ENCODE measurements at regions not wholly inside any gene's neighbourhood (a gene's known extent, or its start where the extent isn't known, plus 50 kb on each side); places are given as distances from the start of the nearest gene placed in this dataset.

GRCh38 chr4:111905511-111905910, 239.7 kb upstream of the FAM241A start:
- H3K4me2 ChIP-seq (ENCODE audit: low read depth, low read length), result no peak overlapping the region
- no peak overlapping the region for H3K56ac ChIP-seq (ENCODE audit: extremely low read depth, insufficient read depth, low read length)
- in situ Hi-C loops (cut with MboI; ENCODE audit: low sequenced_read_pairs), result no loop called here
- TF ChIP-seq USF2 (IDR thresholded peaks at IDR 0.05; ENCODE audit: low read depth, low read length) (no peak), RCOR1 (IDR thresholded peaks at IDR 0.05; ENCODE audit: insufficient replicate concordance, low read length) (no peak), MXI1 (IDR thresholded peaks at IDR 0.05; ENCODE audit: borderline replicate concordance, low read depth, low read length) (no peak), CHD1 (IDR thresholded peaks at IDR 0.05; ENCODE audit: low read depth, low read length) (no peak), CEBPB (IDR thresholded peaks at IDR 0.05; ENCODE audit: low read depth, low read length) (no peak), MAFK (IDR thresholded peaks at IDR 0.05; ENCODE audit: low read depth, low read length) (no peak), ELK1 (IDR thresholded peaks at IDR 0.05; ENCODE audit: borderline replicate concordance, low read depth, low read length) (no peak), SMC3 (IDR thresholded peaks at IDR 0.05; ENCODE audit: low read depth, low read length) (no peak), MAZ (IDR thresholded peaks at IDR 0.05; ENCODE audit: borderline replicate concordance, low read depth, low read length) (no peak), CTCF (conservative IDR thresholded peaks at IDR 0.05; ENCODE audit: low read depth, low read length) (no peak), BHLHE40 (IDR thresholded peaks at IDR 0.05; ENCODE audit: low read depth, low read length) (no peak), RAD21 (IDR thresholded peaks at IDR 0.05; ENCODE audit: low read length) (no peak), POLR2A (IDR thresholded peaks at IDR 0.05; ENCODE audit: low read depth, low read length) (no peak), RFX5 (IDR thresholded peaks at IDR 0.05; ENCODE audit: low read depth, low read length) (no peak), NFE2L2 (IDR thresholded peaks at IDR 0.05; ENCODE audit: low read depth, low read length) (no peak)
- H2AFZ ChIP-seq (replicated peaks; ENCODE audit: low read length, poor library complexity), result no peak overlapping the region
- no peak overlapping the region for H2BK15ac ChIP-seq (ENCODE audit: low read depth, low read length)
- no peaks in the 10 kb centered on the region for H3K4me1 ChIP-seq (ENCODE audit: control insufficient read depth, insufficient read depth, low read length)
- H4K20me1 ChIP-seq (ENCODE audit: insufficient read depth, low read length), result no peaks in the 10 kb centered on the region
- H3K36me3 ChIP-seq (ENCODE audit: control insufficient read depth, insufficient read depth, low read length), result no peaks in the 10 kb centered on the region
- H2AK5ac ChIP-seq (ENCODE audit: low read depth, low read length), result no peak overlapping the region
- H3K23ac ChIP-seq (ENCODE audit: low read depth, low read length), result no peak overlapping the region
- H3K14ac ChIP-seq (replicated peaks; ENCODE audit: low read depth, low read length), result no peak overlapping the region
- BruUV-seq (replicated peaks), result no TSS peak
- no peaks in the 10 kb centered on the region for H3K9me3 ChIP-seq (ENCODE audit: control insufficient read depth, insufficient read depth, low read length)
- POLR2A ChIA-PET (ENCODE audit: unreplicated experiment), result no interaction called here
- DNase-seq, result no peak
- H3K27me3 ChIP-seq (ENCODE audit: control insufficient read depth, insufficient read depth, low read length), result no peaks in the 10 kb centered on the region
- no CpG with 5 or more reads among the region's 4 CpGs for WGBS, 2 experiments (ENCODE audit: extremely low coverage in 2 of 2, insufficient read length in 1 of 2)
- H4K8ac ChIP-seq (ENCODE audit: low read depth in 2 of 2, low read length in 2 of 2), result no peak overlapping the region
- dilution Hi-C loops (cut with HindIII; ENCODE audit: low sequenced_read_pairs, unreplicated experiment), result no loop called here
- H2BK20ac ChIP-seq (ENCODE audit: low read depth, low read length), result no peak overlapping the region
- CTCF ChIA-PET, result interaction anchor here (0.6 kb wide), 1 partner anchor 12 kb away, joined by 4 read pairs; no protein-coding TSS in a partner anchor
- no peak overlapping the region for H4K91ac ChIP-seq (ENCODE audit: insufficient read depth, low read depth, low read length)
- no peak overlapping the region for H3K4me3 ChIP-seq (ENCODE audit: insufficient read depth, low read depth, low read length)
- no peak overlapping the region for H2BK120ac ChIP-seq (ENCODE audit: low read depth, low read length)
- no peaks in the 10 kb centered on the region for H3K9me1 ChIP-seq (ENCODE audit: insufficient read depth, low read length)
- H4K5ac ChIP-seq (ENCODE audit: low read depth, low read length), result no peak overlapping the region
- no peak overlapping the region for H2AK9ac ChIP-seq (replicated peaks; ENCODE audit: low read depth, low read length, poor library complexity)
- no peak overlapping the region for H3K18ac ChIP-seq (ENCODE audit: low read depth, low read length)
- H3K9ac ChIP-seq (ENCODE audit: low read depth, low read length), result no peak overlapping the region
- intact Hi-C loops (cut with micrococcal nuclease), result no loop called here
- H3K4ac ChIP-seq (ENCODE audit: low read depth, low read length), result no peak overlapping the region
- no peak overlapping the region for H2BK5ac ChIP-seq (ENCODE audit: low read depth, low read length, poor library complexity, severe bottlenecking)
- no peak overlapping the region for H3K27ac ChIP-seq (ENCODE audit: insufficient read depth, low read length)
- no peak for ATAC-seq (ENCODE audit: low read depth)
- H3K79me1 ChIP-seq (ENCODE audit: low read depth in 1 of 2, low read length in 2 of 2), result no peaks in the 10 kb centered on the region

Data from IMR-90 (cell line).